ENCODE measurements at regions not wholly inside any gene's neighbourhood (a gene's known extent, or its start where the extent isn't known, plus 50 kb on each side); places are given as distances from the start of the nearest gene placed in this dataset.

DNA sequence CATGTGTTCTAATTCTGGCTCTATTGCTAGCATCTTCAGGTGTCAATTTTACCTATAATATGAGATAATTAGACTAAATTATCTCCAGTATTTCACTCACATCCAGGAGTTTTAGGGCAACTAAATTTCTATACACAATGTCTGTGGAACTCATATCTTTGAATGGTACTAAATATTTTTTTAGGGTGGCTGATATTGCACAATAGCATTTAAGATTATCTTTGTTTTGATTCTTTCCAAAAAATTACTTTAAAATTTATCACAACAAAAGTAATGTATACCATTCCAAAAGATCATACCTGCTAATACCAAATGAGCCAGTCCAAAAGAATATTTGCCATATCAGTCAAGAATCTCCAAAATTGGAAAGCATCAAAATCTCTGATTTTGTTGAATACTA is 285.5 kb downstream of the SEMA3D start:
- H3K36me3 Mint-ChIP-seq (ENCODE audit: low read depth): no peaks in the 10 kb centered on the region
- H3K9me2 ChIP-seq (ENCODE audit: insufficient read depth): no peaks in the 10 kb centered on the region
- no peak for DNase-seq (ENCODE audit: low spot score)
- H3K27me3 Mint-ChIP-seq (ENCODE audit: insufficient read depth, low read depth, poor library complexity): no peaks in the 10 kb centered on the region
- no peak overlapping the region for H3K27ac Mint-ChIP-seq
- ATAC-seq: no peak
- H3K4me1 ChIP-seq (ENCODE audit: insufficient read depth): peaks cover 3% of the 10 kb centered on the region; the same call in 1 of the 2 replicates
- H3K36me3 ChIP-seq (ENCODE audit: insufficient read depth): no peaks in the 10 kb centered on the region
- no peaks in the 10 kb centered on the region for H4K20me1 ChIP-seq (replicated peaks; ENCODE audit: insufficient read depth)
- no peak overlapping the region for H3K4me2 ChIP-seq
- TF ChIP-seq JUNB (IDR thresholded peaks at IDR 0.05; ENCODE audit: unreplicated experiment): no peak
- TF ChIP-seq CREB1 (CRISPR knock-in tag; IDR thresholded peaks at IDR 0.05; ENCODE audit: low read depth): no peak
- TF ChIP-seq EZH2phosphoT487 (IDR thresholded peaks at IDR 0.05; ENCODE audit: unreplicated experiment): no peak
- TF ChIP-seq ZNF331 (CRISPR knock-in tag; IDR thresholded peaks at IDR 0.05; ENCODE audit: low read depth): no peak
- no peak for TF ChIP-seq STAT1 (IDR thresholded peaks at IDR 0.05; ENCODE audit: unreplicated experiment)
- TF ChIP-seq EZH2 (IDR thresholded peaks at IDR 0.05; ENCODE audit: low read depth, unreplicated experiment): no peak
- no peaks in the 10 kb centered on the region for H3F3A ChIP-seq (replicated peaks; ENCODE audit: low read depth)
- no peak overlapping the region for H3K27ac ChIP-seq (ENCODE audit: low read depth)
- no peak overlapping the region for H3K4me3 Mint-ChIP-seq
- no peak overlapping the region for H3K4me3 ChIP-seq
- no peak overlapping the region for H2AFZ ChIP-seq
- H3K27me3 ChIP-seq (ENCODE audit: insufficient read depth): no peaks in the 10 kb centered on the region
- H3K79me2 ChIP-seq (replicated peaks; ENCODE audit: insufficient read depth): no peaks in the 10 kb centered on the region
- no peaks in the 10 kb centered on the region for H3K9me3 Mint-ChIP-seq
- H3K4me1 Mint-ChIP-seq: no peaks in the 10 kb centered on the region

DNA sequence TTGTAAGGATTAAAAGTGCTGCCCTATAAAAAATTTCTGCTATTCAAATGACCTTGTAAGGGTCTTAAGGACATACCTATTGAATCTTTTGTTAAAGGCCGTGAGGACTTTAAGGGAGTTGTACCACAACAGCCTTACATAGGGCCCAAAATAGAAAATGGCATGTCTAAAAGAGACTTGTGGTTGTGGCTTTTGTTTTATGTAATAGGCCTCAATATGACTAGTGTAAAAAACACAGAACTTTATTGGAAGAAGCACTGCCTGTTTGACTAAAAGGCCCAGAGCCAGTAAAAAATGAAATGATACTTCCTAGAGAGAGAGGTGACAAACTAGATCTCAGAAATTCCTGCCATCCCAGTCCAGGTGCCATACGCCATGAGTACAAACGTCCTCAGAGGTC is 286.6 kb downstream of the SEMA3D start:
- H3K4me3 Mint-ChIP-seq: no peak overlapping the region
- TF ChIP-seq JUNB (IDR thresholded peaks at IDR 0.05; ENCODE audit: unreplicated experiment) (no peak), CTCF (conservative IDR thresholded peaks at IDR 0.05; ENCODE audit: low read depth in 2 of 2) (no peak), NANOG (IDR thresholded peaks at IDR 0.05; ENCODE audit: borderline replicate concordance) (no peak), EZH2phosphoT487 (IDR thresholded peaks at IDR 0.05; ENCODE audit: unreplicated experiment) (no peak), ZNF331 (CRISPR knock-in tag; IDR thresholded peaks at IDR 0.05; ENCODE audit: low read depth) (no peak), ZNF114 (CRISPR knock-in tag; IDR thresholded peaks at IDR 0.05) (no peak), ETS1 (IDR thresholded peaks at IDR 0.05) (no peak), ZNF462 (CRISPR knock-in tag; IDR thresholded peaks at IDR 0.05) (no peak), STAT1 (IDR thresholded peaks at IDR 0.05; ENCODE audit: unreplicated experiment) (no peak)
- H3K27ac Mint-ChIP-seq: no peak overlapping the region; the same call in 1 of the 2 replicates
- no peaks in the 10 kb centered on the region for H3K36me3 ChIP-seq (ENCODE audit: insufficient read depth)
- peaks cover 6% of the 10 kb centered on the region; the same call in 2 of the 3 replicates for H3K36me3 Mint-ChIP-seq (ENCODE audit: low read depth)
- H3K79me2 ChIP-seq (replicated peaks; ENCODE audit: insufficient read depth): no peaks in the 10 kb centered on the region
- no peaks in the 10 kb centered on the region for H3K4me1 Mint-ChIP-seq
- no peak overlapping the region; the same call in 1 of the 2 replicates for H2AFZ ChIP-seq
- peaks cover 3% of the 10 kb centered on the region; the same call in 1 of the 2 replicates for H3K4me1 ChIP-seq (ENCODE audit: insufficient read depth)
- ATAC-seq (no peak), DNase-seq (ENCODE audit: low spot score) (no peak)
- H3F3A ChIP-seq (replicated peaks; ENCODE audit: low read depth): no peaks in the 10 kb centered on the region
- H3K27me3 ChIP-seq (ENCODE audit: insufficient read depth): no peaks in the 10 kb centered on the region
- H3K4me3 ChIP-seq: no peak overlapping the region
- H3K9me3 Mint-ChIP-seq: peaks cover 6% of the 10 kb centered on the region
- no peak overlapping the region for H3K4me2 ChIP-seq
- no peaks in the 10 kb centered on the region for H3K9me2 ChIP-seq (ENCODE audit: insufficient read depth)
- no peaks in the 10 kb centered on the region for H4K20me1 ChIP-seq (replicated peaks; ENCODE audit: insufficient read depth)
- H3K27me3 Mint-ChIP-seq (ENCODE audit: insufficient read depth, low read depth, poor library complexity): no peaks in the 10 kb centered on the region
- no peak overlapping the region for H3K27ac ChIP-seq (ENCODE audit: low read depth)

All from GM23338 (cell line).